Keratinocyte (primary cell): ENCODE measurements at regions not wholly inside any gene's neighbourhood (a gene's known extent, or its start where the extent isn't known, plus 50 kb on each side); places are given as distances from the start of the nearest gene placed in this dataset.

ENCODE experiments used
- DNase-seq: peaks from one replicate; pipeline ENCODE4 v3.0.0-alpha.2; 2011; ENCODE audit warnings: low read depth, missing footprints, low spot score
- FAIRE-seq: peaks from 2 replicates; lab custom pipeline; 2011; peaks lifted over from hg19 to GRCh38; lab: Jason Lieb, UNC
- H2AFZ ChIP-seq: 2 replicates; pipeline ENCODE4 v1.6.0; 2012; ENCODE audit warnings: low read length, control low read depth, inconsistent platforms; ENCODE audit not compliant: control insufficient read depth
- H3K27ac ChIP-seq: 2 replicates; pipeline ENCODE4 v1.5.1; 2011; ENCODE audit warnings: low read length; ENCODE audit not compliant: control insufficient read depth, insufficient read depth
- H3K27me3 ChIP-seq: 3 replicates; pipeline ENCODE4 v1.6.0; 2011; ENCODE audit warnings: low read length; ENCODE audit not compliant: control insufficient read depth, insufficient read depth; ENCODE audit errors: extremely low read depth
- H3K36me3 ChIP-seq, 2 experiments: 2 replicates in 1 of 2; 3 replicates in 1 of 2; pipeline ENCODE4 v1.5.1; 2011; ENCODE audit warnings: low read length in 2 of 2, mild to moderate bottlenecking in 1 of 2; ENCODE audit not compliant: control insufficient read depth in 2 of 2, insufficient read depth in 2 of 2; ENCODE audit errors: extremely low read depth in 1 of 2
- H3K4me1 ChIP-seq: 3 replicates; pipeline ENCODE4 v1.5.1; 2011; ENCODE audit warnings: low read length; ENCODE audit not compliant: control insufficient read depth, insufficient read depth; ENCODE audit errors: extremely low read depth
- H3K4me2 ChIP-seq: 3 replicates; pipeline ENCODE4 v1.6.0; 2011; ENCODE audit warnings: low read depth, low read length; ENCODE audit not compliant: control insufficient read depth, insufficient read depth; ENCODE audit errors: extremely low read depth
- H3K4me3 ChIP-seq, 3 experiments: fragments of 200-600 bp in 1 of 3; sonication (generic) in 1 of 3; 2 replicates in 2 of 3; 3 replicates in 1 of 3; pipeline ENCODE4 v1.5.1; 2011 to 2016; ENCODE audit warnings: low read length in 3 of 3, mild to moderate bottlenecking in 3 of 3, control low read depth in 2 of 3, inconsistent platforms in 1 of 3, low read depth in 1 of 3, mixed read lengths in 1 of 3, mixed run types in 1 of 3, moderate library complexity in 1 of 3; ENCODE audit not compliant: control insufficient read depth in 2 of 3, insufficient read depth in 2 of 3; ENCODE audit errors: extremely low read depth in 1 of 3
- H3K79me2 ChIP-seq: 2 replicates; pipeline ENCODE4 v1.6.0; 2012; ENCODE audit warnings: low read length; ENCODE audit not compliant: control insufficient read depth, insufficient read depth
- H3K9ac ChIP-seq: 3 replicates; pipeline ENCODE4 v1.6.0; 2011; ENCODE audit warnings: low read length; ENCODE audit not compliant: control insufficient read depth, insufficient read depth; ENCODE audit errors: extremely low read depth
- H3K9me1 ChIP-seq: 3 replicates; pipeline ENCODE4 v1.6.0; 2011; ENCODE audit warnings: low read length; ENCODE audit not compliant: control insufficient read depth, insufficient read depth; ENCODE audit errors: extremely low read depth
- H3K9me3 ChIP-seq: 2 replicates; pipeline ENCODE4 v1.5.1; 2012; ENCODE audit warnings: low read depth, low read length; ENCODE audit not compliant: control insufficient read depth
- H4K20me1 ChIP-seq: 3 replicates; pipeline ENCODE4 v1.6.0; 2011; ENCODE audit warnings: low read length; ENCODE audit not compliant: control insufficient read depth, insufficient read depth; ENCODE audit errors: extremely low read depth
- EZH2 ChIP-seq: IDR thresholded peaks from one replicate; pipeline ENCODE4 v1.6.1; 2012; ENCODE audit warnings: inconsistent platforms, mild to moderate bottlenecking, low read length, moderate library complexity
- dilution Hi-C: fragments of 300-500 bp; cut with MboI; formaldehyde crosslinking; loops from one replicate; pipeline ENCODE4 v1.7.0; 2020; ENCODE audit warnings: low sequenced_read_pairs; ENCODE audit not compliant: extremely low pct_ligation_motif_present
- TF ChIP-seq, protein P1 (sequence below), 3 experiments: IDR thresholded peaks in 1 of 3; conservative IDR thresholded peaks in 1 of 3; optimal IDR thresholded peaks in 1 of 3; 2 replicates in 2 of 3; 3 replicates in 1 of 3; pipeline versions ENCODE3 to v1.5.1; 2011; ENCODE audit warnings: low read length in 3 of 3, mild to moderate bottlenecking in 3 of 3, moderate library complexity in 2 of 3, control low read depth in 1 of 3, inconsistent platforms in 1 of 3; ENCODE audit not compliant: insufficient read depth in 2 of 3; ENCODE audit errors: extremely low read depth in 1 of 3

DNA sequence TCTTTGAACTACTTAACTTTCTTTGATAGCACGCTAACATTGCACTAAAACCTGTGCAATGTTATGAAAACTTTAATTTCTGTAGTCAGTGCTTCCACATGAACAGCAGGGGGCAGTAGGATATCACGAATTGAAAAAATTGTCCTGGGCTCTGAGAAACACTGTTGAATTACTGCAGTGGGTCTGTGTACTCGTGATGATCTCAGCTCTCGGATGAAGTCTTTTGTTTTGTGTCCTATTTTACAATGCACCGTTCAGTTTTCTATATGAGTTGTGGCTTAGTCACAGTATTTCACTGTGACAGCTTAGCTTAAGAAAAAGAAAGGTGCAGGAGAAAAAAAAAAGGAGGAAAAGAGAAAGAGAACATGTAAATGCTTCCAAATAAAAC, 141.3 kb upstream of the CCDC54 start:
- dilution Hi-C loops, result no loop called here
- no peaks in the 10 kb centered on the region for H4K20me1 ChIP-seq
- no peaks in the 10 kb centered on the region for H3K9me3 ChIP-seq
- peak overlapping the region; percentile 64 for H2AFZ ChIP-seq
- TF ChIP-seq, protein P1, sequence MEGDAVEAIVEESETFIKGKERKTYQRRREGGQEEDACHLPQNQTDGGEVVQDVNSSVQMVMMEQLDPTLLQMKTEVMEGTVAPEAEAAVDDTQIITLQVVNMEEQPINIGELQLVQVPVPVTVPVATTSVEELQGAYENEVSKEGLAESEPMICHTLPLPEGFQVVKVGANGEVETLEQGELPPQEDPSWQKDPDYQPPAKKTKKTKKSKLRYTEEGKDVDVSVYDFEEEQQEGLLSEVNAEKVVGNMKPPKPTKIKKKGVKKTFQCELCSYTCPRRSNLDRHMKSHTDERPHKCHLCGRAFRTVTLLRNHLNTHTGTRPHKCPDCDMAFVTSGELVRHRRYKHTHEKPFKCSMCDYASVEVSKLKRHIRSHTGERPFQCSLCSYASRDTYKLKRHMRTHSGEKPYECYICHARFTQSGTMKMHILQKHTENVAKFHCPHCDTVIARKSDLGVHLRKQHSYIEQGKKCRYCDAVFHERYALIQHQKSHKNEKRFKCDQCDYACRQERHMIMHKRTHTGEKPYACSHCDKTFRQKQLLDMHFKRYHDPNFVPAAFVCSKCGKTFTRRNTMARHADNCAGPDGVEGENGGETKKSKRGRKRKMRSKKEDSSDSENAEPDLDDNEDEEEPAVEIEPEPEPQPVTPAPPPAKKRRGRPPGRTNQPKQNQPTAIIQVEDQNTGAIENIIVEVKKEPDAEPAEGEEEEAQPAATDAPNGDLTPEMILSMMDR (optimal IDR thresholded peaks at IDR 0.05 in 1 of 3, IDR thresholded peaks at IDR 0.05 in 1 of 3, conservative IDR thresholded peaks at IDR 0.05 in 1 of 3; ENCODE audit: extremely low read depth in 1 of 3, insufficient read depth in 2 of 3, low read length in 3 of 3), result peak; percentile 51 to 77 (median 70)
- no peak for TF ChIP-seq EZH2
- no peaks in the 10 kb centered on the region for H3K36me3 ChIP-seq
- peak; percentile 68 for DNase-seq
- H3K9ac ChIP-seq, result peak overlapping the region; percentile 43
- FAIRE-seq, result peak; percentile 97
- H3K9me1 ChIP-seq, result no peaks in the 10 kb centered on the region
- peak overlapping the region; percentile 43 for H3K27ac ChIP-seq
- H3K79me2 ChIP-seq, result peaks cover 4% of the 10 kb centered on the region
- H3K4me3 ChIP-seq, result peak overlapping the region; percentile 1 to 57 (median 56)
- H3K27me3 ChIP-seq, result no peaks in the 10 kb centered on the region
- H3K4me2 ChIP-seq, result peak overlapping the region; percentile 81
- peaks cover 16% of the 10 kb centered on the region for H3K4me1 ChIP-seq

DNA sequence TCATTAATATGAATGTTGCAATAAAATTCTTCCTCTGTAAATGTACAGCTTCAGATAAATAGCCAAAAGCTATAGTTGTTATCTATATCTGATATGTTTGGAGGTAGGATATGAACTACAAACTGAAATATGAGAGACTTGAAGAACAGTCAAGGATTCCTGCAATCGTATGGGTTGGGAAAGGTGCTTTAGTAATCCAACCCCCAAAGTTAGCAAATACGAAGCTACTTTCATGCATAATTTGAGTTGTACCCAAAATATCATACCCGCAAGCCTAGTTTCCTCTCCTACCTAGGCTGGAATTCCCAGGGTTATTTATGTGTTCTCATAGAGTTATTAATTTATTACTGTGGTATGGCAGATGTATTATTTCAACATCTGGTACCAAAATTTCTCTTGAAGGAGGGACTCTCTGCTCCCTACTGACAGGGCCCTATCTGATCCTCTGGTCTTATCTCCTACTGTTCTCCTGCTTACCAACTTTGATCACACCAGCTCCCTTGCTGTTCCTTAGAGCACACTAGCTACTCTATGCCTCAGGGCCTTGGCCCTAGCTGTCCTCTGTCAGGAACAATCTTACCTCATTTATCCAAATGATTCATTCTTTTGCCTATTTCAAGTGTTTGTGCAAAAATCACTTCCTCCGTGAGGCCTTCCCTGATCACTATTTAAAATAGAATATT, 140.4 kb upstream of the CCDC54 start:
- Histone ChIP-seq H3K27me3 (no peaks in the 10 kb centered on the region), H3K4me2 (peak overlapping the region; percentile 81), H3K4me3 (no peak overlapping the region), H3K79me2 (peaks cover 13% of the 10 kb centered on the region), H2AFZ (peak overlapping the region; percentile 56), H3K4me1 (peaks cover 16% of the 10 kb centered on the region), H4K20me1 (no peaks in the 10 kb centered on the region), H3K9me1 (no peaks in the 10 kb centered on the region), H3K36me3 (no peaks in the 10 kb centered on the region), H3K9ac (no peak overlapping the region), H3K27ac (peak overlapping the region; percentile 43), H3K9me3 (no peaks in the 10 kb centered on the region)
- dilution Hi-C loops, result no loop called here
- no peak for DNase-seq
- FAIRE-seq, result peak; percentile 44
- TF ChIP-seq EZH2, result no peak
- TF ChIP-seq, protein P1 (optimal IDR thresholded peaks at IDR 0.05 in 1 of 3, IDR thresholded peaks at IDR 0.05 in 1 of 3, conservative IDR thresholded peaks at IDR 0.05 in 1 of 3; ENCODE audit: extremely low read depth in 1 of 3, insufficient read depth in 2 of 3, low read length in 3 of 3), result no peak
